GM12873 (cell line): ENCODE measurements at regions not wholly inside any gene's neighbourhood (a gene's known extent, or its start where the extent isn't known, plus 50 kb on each side); places are given as distances from the start of the nearest gene placed in this dataset.

ENCODE experiments used
- CTCF ChIP-seq: IDR thresholded peaks from 2 replicates; pipeline ENCODE4 v1.5.1; 2012; ENCODE audit warnings: low read depth, mild to moderate bottlenecking, moderate library complexity, low read length, control low read depth; ENCODE audit not compliant: insufficient read depth; ENCODE audit errors: missing control alignments

GRCh38 chr15:55074431-55074830 is 122.3 kb downstream of the RSL24D1 start:
- no peak for TF ChIP-seq CTCF

DNA sequence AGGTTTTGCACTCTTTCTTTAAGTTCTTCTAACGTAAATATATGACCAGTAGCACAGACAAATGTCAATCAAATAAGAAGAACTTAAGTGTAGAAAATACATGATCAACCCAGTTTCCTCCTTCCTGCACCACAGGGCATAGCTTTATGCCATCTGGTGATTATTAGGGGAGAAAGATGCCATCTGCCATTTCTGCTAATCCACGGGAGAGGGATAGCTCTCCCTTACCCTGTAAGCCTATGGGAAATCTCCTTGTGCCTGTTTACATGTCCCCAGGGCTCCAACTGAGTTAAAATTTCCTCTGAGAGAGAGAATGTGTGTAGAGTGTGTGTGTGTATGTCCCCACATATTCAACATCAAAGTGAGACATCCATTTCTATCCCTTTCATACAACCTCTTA is 135.9 kb downstream of the RSL24D1 start:
- TF ChIP-seq CTCF = no peak

GRCh38 chr15:55056500-55056899 is 140.2 kb downstream of the RSL24D1 start:
- TF ChIP-seq CTCF = no peak

DNA sequence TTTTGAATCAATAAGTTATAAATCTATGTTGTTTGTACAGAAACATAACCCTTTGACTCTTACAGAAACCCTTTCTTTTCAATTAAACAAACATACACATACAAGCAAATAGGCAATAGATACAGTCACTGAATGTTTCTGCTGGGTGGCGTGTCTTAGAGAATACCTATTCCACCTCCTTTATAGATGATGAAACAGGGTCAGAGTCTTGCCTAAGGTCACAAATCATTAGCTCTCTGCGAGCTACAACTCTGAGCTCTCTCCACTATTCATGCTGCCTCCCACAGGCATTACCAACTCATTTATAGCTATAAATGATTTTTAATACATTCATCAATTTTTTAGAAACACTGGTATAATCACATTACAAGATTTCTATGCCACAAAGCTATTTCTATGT is 152.6 kb downstream of the RSL24D1 start:
- TF ChIP-seq CTCF = no peak

DNA sequence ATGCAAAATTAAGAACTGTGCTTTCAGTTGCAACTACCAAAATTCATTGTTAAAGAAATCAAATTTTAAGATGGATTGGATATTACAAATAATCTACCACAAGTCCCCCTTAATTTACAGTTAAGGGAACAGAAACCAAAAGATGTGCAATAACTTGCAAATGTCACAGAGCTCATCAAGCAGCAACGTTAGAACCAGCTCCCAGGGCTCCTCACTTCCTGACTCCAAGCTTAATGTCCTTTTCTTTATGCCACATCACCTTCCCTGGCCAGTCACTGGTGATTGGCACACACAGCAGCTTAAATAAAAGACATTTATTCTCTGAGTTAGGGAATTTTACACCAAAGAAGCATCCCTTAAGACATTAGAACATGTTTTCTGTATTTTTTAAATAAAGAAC is 159.7 kb downstream of the RSL24D1 start:
- TF ChIP-seq CTCF = no peak

- no peak for TF ChIP-seq CTCF
Observed at GRCh38 chr15:55035749-55036148, 161.0 kb downstream of the RSL24D1 start.

DNA sequence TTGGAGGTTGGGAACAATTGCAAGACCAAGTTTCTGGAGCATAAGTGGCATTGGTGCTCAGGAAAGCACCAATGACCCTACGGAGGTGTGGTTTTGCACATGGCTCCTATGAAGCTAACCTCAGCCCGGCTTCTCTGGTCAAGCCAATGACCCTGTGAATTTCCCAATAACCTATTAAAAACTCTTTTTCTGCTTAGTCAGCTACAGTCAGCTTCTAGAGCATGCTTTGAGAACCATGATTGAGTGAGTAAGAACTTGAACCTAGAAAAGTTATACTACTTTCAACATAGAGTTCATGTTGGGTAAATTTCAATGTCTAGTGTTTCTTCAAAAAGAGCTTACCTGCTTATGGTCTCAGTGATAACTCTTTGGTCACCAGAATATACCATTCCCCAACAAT is 163.2 kb downstream of the RSL24D1 start:
- no peak for TF ChIP-seq CTCF
